ENCODE measurements at regions not wholly inside any gene's neighbourhood (a gene's known extent, or its start where the extent isn't known, plus 50 kb on each side); places are given as distances from the start of the nearest gene placed in this dataset.
"Not testable (repeated sequence)": the region's sequence is repeated elsewhere in the genome, so short reads cannot be mapped to it uniquely, and the experiment has no call there.

- no peak for DNase-seq (ENCODE audit: low read depth in 2 of 2, low spot score in 1 of 2)
These were observed 558.4 kb upstream of the ID2 start for GRCh38 chr2:8123464-8123863.

GRCh38 chr2:8125741-8126711 lies 555.8 kb upstream of the ID2 start:
- no peak for DNase-seq (ENCODE audit: low read depth in 2 of 2, low spot score in 1 of 2)

GRCh38 chr2:8126783-8127182 lies 555.1 kb upstream of the ID2 start:
- DNase-seq (ENCODE audit: low read depth in 2 of 2, low spot score in 1 of 2): no peak

- not testable (repeated sequence) for DNase-seq (ENCODE audit: low read depth in 2 of 2, low spot score in 1 of 2)
These were observed 550.4 kb upstream of the ID2 start for GRCh38 chr2:8131423-8131822.

GRCh38 chr2:8132351-8132831 lies 549.5 kb upstream of the ID2 start:
- DNase-seq (ENCODE audit: low read depth in 2 of 2, low spot score in 1 of 2): no peak

GRCh38 chr2:8132879-8133278 lies 549.0 kb upstream of the ID2 start:
- DNase-seq (ENCODE audit: low read depth in 2 of 2, low spot score in 1 of 2): no peak

- DNase-seq (ENCODE audit: low read depth in 2 of 2, low spot score in 1 of 2): no peak
These were observed 548.5 kb upstream of the ID2 start for GRCh38 chr2:8133363-8133762.

GRCh38 chr2:8133913-8134472 lies 547.9 kb upstream of the ID2 start:
- DNase-seq (ENCODE audit: low read depth in 2 of 2, low spot score in 1 of 2): no peak

- DNase-seq (ENCODE audit: low read depth in 2 of 2, low spot score in 1 of 2): no peak
These were observed 547.4 kb upstream of the ID2 start for GRCh38 chr2:8134473-8134932.

GRCh38 chr2:8134985-8135682 lies 546.7 kb upstream of the ID2 start:
- no peak for DNase-seq (ENCODE audit: low read depth in 2 of 2, low spot score in 1 of 2)

- DNase-seq (ENCODE audit: low read depth in 2 of 2, low spot score in 1 of 2): no peak
These were observed 544.1 kb upstream of the ID2 start for GRCh38 chr2:8137801-8138200.

GRCh38 chr2:8138525-8138922 lies 543.3 kb upstream of the ID2 start:
- no peak for DNase-seq (ENCODE audit: low read depth in 2 of 2, low spot score in 1 of 2)

GRCh38 chr2:8138923-8139667 lies 542.8 kb upstream of the ID2 start:
- DNase-seq (ENCODE audit: low read depth in 2 of 2, low spot score in 1 of 2): no peak

- no peak for DNase-seq (ENCODE audit: low read depth in 2 of 2, low spot score in 1 of 2)
These were observed 542.1 kb upstream of the ID2 start for GRCh38 chr2:8139668-8140200.

GRCh38 chr2:8141079-8141707 lies 540.7 kb upstream of the ID2 start:
- no peak for DNase-seq (ENCODE audit: low read depth in 2 of 2, low spot score in 1 of 2)

GRCh38 chr2:8141780-8142179 lies 540.1 kb upstream of the ID2 start:
- no peak for DNase-seq (ENCODE audit: low read depth in 2 of 2, low spot score in 1 of 2)

GRCh38 chr2:8142461-8142860 lies 539.4 kb upstream of the ID2 start:
- DNase-seq (ENCODE audit: low read depth in 2 of 2, low spot score in 1 of 2): no peak

- DNase-seq (ENCODE audit: low read depth in 2 of 2, low spot score in 1 of 2): no peak
These were observed 537.7 kb upstream of the ID2 start for GRCh38 chr2:8144131-8144631.

- DNase-seq (ENCODE audit: low read depth in 2 of 2, low spot score in 1 of 2): no peak
These were observed 537.1 kb upstream of the ID2 start for GRCh38 chr2:8144785-8145184.

- DNase-seq (ENCODE audit: low read depth in 2 of 2, low spot score in 1 of 2): not testable (repeated sequence)
These were observed 536.5 kb upstream of the ID2 start for GRCh38 chr2:8145375-8145774.
